ENCODE measurements at regions not wholly inside any gene's neighbourhood (a gene's known extent, or its start where the extent isn't known, plus 50 kb on each side); places are given as distances from the start of the nearest gene placed in this dataset.

GRCh38 chr20:10735195-10735949 is 61.6 kb upstream of the JAG1 start:
- TF ChIP-seq CTCF (conservative IDR thresholded peaks at IDR 0.05; ENCODE audit: low read depth, low read length) (no peak), SMC3 (IDR thresholded peaks at IDR 0.05; ENCODE audit: low read depth, low read length) (no peak), POLR2A (IDR thresholded peaks at IDR 0.05; ENCODE audit: low read depth, low read length) (no peak), MAFK (IDR thresholded peaks at IDR 0.05; ENCODE audit: low read depth, low read length) (no peak), MAZ (IDR thresholded peaks at IDR 0.05; ENCODE audit: borderline replicate concordance, low read depth, low read length) (no peak)
- TF ChIP-seq, protein P1, sequence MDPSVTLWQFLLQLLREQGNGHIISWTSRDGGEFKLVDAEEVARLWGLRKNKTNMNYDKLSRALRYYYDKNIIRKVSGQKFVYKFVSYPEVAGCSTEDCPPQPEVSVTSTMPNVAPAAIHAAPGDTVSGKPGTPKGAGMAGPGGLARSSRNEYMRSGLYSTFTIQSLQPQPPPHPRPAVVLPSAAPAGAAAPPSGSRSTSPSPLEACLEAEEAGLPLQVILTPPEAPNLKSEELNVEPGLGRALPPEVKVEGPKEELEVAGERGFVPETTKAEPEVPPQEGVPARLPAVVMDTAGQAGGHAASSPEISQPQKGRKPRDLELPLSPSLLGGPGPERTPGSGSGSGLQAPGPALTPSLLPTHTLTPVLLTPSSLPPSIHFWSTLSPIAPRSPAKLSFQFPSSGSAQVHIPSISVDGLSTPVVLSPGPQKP (IDR thresholded peaks at IDR 0.05; ENCODE audit: borderline replicate concordance, low read depth, low read length), result no peak
